A673 (cell line): ENCODE measurements at regions not wholly inside any gene's neighbourhood (a gene's known extent, or its start where the extent isn't known, plus 50 kb on each side); places are given as distances from the start of the nearest gene placed in this dataset.

Source experiments
- BruUV-seq: library from RNA; stranded (reverse); fragments of 400-500 nt; replicated peaks from 2 replicates; lab custom pipeline; 2021; lab: Mats Ljungman, UMichigan
- CTCF ChIA-PET: fragments of 300-600 bp; sonication (Branson Sonifier 250); formaldehyde crosslinking; loops from one replicate; lab custom pipeline; 2022; ENCODE audit warnings: antibody characterized with exemption; lab: Charles Lee
- POLR2A ChIA-PET: fragments of 300-600 bp; sonication (Branson Sonifier 250); formaldehyde crosslinking; loops from one replicate; lab custom pipeline; 2022; ENCODE audit warnings: antibody characterized with exemption; ENCODE audit not compliant: low non-redundant PET; lab: Charles Lee
- DNase-seq: peaks from one replicate; pipeline ENCODE4 v3.0.0-alpha.2; 2015; ENCODE audit warnings: low spot score
- H3K27ac ChIP-seq: fragments of 200-600 bp; sonication (generic); 2 replicates; pipeline ENCODE4 v1.5.1; 2016; ENCODE audit warnings: mixed run types, low read depth, mild to moderate bottlenecking, mixed read lengths, antibody characterized with exemption, low read length; ENCODE audit not compliant: poor library complexity, severe bottlenecking
- H3K27me3 ChIP-seq: fragments of 200-600 bp; sonication (generic); replicated peaks from 2 replicates; pipeline ENCODE4 v1.6.1; 2017; ENCODE audit warnings: mixed run types, low read depth, mild to moderate bottlenecking, mixed read lengths, antibody characterized with exemption, low read length; ENCODE audit not compliant: insufficient read depth, poor library complexity
- H3K36me3 ChIP-seq: fragments of 200-600 bp; sonication (generic); 2 replicates; pipeline ENCODE4 v1.6.1; 2016; ENCODE audit warnings: mixed run types, mild to moderate bottlenecking, mixed read lengths, antibody characterized with exemption, low read length; ENCODE audit not compliant: insufficient read depth, poor library complexity, severe bottlenecking
- H3K4me1 ChIP-seq: fragments of 200-600 bp; sonication (generic); 2 replicates; pipeline ENCODE4 v1.6.1; 2017; ENCODE audit warnings: mixed run types, mild to moderate bottlenecking, mixed read lengths, antibody characterized with exemption, low read length; ENCODE audit not compliant: insufficient read depth, poor library complexity, severe bottlenecking
- H3K4me3 ChIP-seq: fragments of 200-600 bp; sonication (generic); 2 replicates; pipeline ENCODE4 v1.5.1; 2016; ENCODE audit warnings: low read depth, mixed run types, mild to moderate bottlenecking, mixed read lengths, low read length; ENCODE audit not compliant: poor library complexity, severe bottlenecking
- H3K9me3 ChIP-seq: fragments of 200-600 bp; sonication (generic); 2 replicates; pipeline ENCODE4 v1.6.1; 2016; ENCODE audit warnings: mixed run types, low read depth, mild to moderate bottlenecking, mixed read lengths, antibody characterized with exemption, low read length; ENCODE audit not compliant: poor library complexity, severe bottlenecking
- CTCF ChIP-seq: fragments of 300-800, 200-600 bp; sonication (generic); conservative IDR thresholded peaks from 2 replicates; pipeline ENCODE4 v1.5.1; 2017; ENCODE audit warnings: low read depth, mild to moderate bottlenecking, antibody characterized with exemption, low read length, moderate library complexity, mixed read lengths
- EZH2 ChIP-seq: fragments of 200-600 bp; sonication (generic); IDR thresholded peaks from 2 replicates; pipeline ENCODE4 v1.6.1; 2017; ENCODE audit warnings: borderline replicate concordance, low read depth, mild to moderate bottlenecking, mixed read lengths, antibody characterized with exemption, low read length; ENCODE audit not compliant: poor library complexity, severe bottlenecking
- intact Hi-C: fragments of 100-400 bp; cut with micrococcal nuclease; formaldehyde crosslinking; loops from one replicate; pipeline ENCODE4 v1.10.0; 2022; ENCODE audit not compliant: unreplicated experiment

GRCh38 chr2:16126517-16127275 lies 186.3 kb downstream of the MYCN start:
- CTCF ChIA-PET, result no interaction called here
- Histone ChIP-seq H3K27ac (no peak overlapping the region), H3K27me3 (peaks cover 3% of the 10 kb centered on the region), H3K4me3 (no peak overlapping the region), H3K4me1 (no peaks in the 10 kb centered on the region), H3K36me3 (no peaks in the 10 kb centered on the region), H3K9me3 (no peaks in the 10 kb centered on the region)
- DNase-seq, result no peak
- no TSS peak for BruUV-seq
- TF ChIP-seq EZH2 (no peak), CTCF (no peak)
- POLR2A ChIA-PET, result no interaction called here
- intact Hi-C loops, result no loop called here

GRCh38 chr2:16125614-16126516 lies 185.5 kb downstream of the MYCN start:
- Histone ChIP-seq H3K4me1 (no peaks in the 10 kb centered on the region), H3K36me3 (no peaks in the 10 kb centered on the region), H3K9me3 (no peaks in the 10 kb centered on the region), H3K27ac (no peak overlapping the region), H3K4me3 (no peak overlapping the region), H3K27me3 (peaks cover 3% of the 10 kb centered on the region)
- no peak for DNase-seq
- TF ChIP-seq EZH2, result no peak
- no peak for TF ChIP-seq CTCF
- ChIA-PET CTCF (no interaction called here), POLR2A (no interaction called here)
- no TSS peak for BruUV-seq
- intact Hi-C loops, result no loop called here

- CTCF ChIA-PET, result no interaction called here
- H3K4me1 ChIP-seq, result no peaks in the 10 kb centered on the region
- no TSS peak for BruUV-seq
- no peaks in the 10 kb centered on the region for H3K36me3 ChIP-seq
- H3K4me3 ChIP-seq, result no peak overlapping the region
- POLR2A ChIA-PET, result no interaction called here
- DNase-seq, result no peak
- no peaks in the 10 kb centered on the region for H3K9me3 ChIP-seq
- intact Hi-C loops, result no loop called here
- TF ChIP-seq EZH2 (no peak), CTCF (no peak)
- H3K27ac ChIP-seq, result no peak overlapping the region
- peaks cover 3% of the 10 kb centered on the region for H3K27me3 ChIP-seq
These were observed 184.7 kb downstream of the MYCN start for GRCh38 chr2:16124881-16125613.
